GM19099 (cell line): ENCODE measurements at regions not wholly inside any gene's neighbourhood (a gene's known extent, or its start where the extent isn't known, plus 50 kb on each side); places are given as distances from the start of the nearest gene placed in this dataset.

Experiments
- POLR2A ChIP-seq: IDR thresholded peaks from 3 replicates; pipeline ENCODE4 v1.6.1; 2011; ENCODE audit warnings: low read depth; ENCODE audit not compliant: insufficient read length; ENCODE audit errors: extremely low read depth

DNA sequence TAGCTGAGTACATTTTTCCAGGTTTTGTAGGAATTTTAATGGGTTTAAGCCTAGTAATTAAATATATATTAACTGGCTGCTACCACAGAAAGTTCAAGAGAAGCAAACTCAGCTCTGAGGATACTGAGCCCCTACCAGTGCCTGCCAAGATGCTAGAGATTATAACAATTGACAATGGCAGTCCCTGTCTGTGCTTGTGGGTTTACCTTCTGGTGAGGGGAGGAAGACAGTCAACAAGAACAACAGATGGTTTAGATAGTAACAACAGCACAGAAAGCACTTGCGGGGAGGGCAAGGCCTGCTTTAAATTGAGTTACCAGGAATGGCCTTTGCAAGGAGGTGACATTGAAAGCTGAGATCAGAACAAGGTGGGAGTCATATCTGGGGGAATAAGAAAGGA, 56.6 kb upstream of the ARHGEF3 start:
- no peak for TF ChIP-seq POLR2A

DNA sequence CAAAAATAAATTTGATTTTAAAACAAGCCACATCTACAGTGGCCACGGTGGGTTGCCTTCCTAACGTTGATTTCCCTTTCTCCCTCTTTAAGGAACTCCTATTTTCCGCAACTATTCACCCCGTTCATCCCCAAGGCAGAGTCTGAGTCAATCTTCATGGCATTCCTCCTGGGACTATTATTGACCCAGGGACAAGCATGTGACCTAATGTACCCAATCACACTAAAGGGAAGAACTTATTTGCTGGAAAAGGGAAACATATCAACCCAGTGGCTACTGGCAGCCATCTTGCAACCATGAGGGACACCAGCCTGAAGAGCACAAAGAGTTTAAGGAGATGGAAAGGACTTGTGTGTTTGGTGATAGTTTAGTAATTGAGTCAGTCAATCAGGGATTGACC, 55.4 kb upstream of the ARHGEF3 start:
- no peak for TF ChIP-seq POLR2A

DNA sequence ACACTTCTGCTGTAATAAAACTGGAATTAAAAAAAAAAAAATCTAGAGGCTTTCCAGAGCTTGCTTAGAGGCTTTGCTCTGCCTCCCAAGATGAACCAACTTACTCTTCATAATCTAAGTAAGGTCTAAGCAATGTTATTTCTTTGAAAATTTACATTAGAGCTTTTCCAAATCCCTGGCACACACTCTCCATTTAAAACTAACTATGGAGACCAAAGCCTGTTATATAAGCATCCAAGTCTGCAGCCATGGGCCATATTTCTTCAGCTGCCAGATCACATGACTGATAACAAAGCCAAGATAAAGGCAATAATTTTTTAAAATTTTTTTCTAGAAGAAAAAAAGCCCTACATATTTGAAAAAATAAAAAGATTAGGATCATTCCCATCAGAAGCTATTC, 55.0 kb upstream of the ARHGEF3 start:
- TF ChIP-seq POLR2A = no peak

DNA sequence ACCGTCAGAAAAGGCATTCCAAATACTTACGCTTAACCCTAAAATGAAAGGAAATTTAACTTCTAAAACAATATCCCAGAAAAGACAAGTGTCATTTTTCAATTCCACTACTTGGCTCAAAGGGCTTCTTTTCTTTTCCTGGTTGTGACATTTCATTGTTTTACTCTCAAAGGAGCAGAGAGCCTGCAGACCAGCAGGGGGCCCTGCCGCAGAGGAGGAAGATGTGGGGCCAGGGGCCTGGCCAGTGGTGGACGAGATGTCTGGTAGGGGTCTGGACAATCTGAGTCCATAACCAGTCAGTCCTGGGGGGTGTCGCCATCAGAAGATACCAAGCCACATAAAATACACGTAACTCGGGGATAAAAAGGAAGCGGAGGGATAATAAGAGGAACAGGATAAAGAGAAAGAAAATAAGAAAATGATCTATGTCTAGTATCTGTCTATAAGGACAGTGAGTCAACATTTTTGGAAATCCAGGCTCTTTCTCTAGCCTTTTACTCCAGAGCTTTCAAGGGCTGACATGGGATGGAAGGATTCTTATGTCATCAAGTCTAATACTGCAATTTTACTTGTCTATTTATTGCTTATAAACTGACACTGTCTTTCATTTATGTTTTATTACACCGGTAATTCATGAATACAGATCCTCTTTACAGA, 54.2 kb upstream of the ARHGEF3 start:
- no peak for TF ChIP-seq POLR2A

DNA sequence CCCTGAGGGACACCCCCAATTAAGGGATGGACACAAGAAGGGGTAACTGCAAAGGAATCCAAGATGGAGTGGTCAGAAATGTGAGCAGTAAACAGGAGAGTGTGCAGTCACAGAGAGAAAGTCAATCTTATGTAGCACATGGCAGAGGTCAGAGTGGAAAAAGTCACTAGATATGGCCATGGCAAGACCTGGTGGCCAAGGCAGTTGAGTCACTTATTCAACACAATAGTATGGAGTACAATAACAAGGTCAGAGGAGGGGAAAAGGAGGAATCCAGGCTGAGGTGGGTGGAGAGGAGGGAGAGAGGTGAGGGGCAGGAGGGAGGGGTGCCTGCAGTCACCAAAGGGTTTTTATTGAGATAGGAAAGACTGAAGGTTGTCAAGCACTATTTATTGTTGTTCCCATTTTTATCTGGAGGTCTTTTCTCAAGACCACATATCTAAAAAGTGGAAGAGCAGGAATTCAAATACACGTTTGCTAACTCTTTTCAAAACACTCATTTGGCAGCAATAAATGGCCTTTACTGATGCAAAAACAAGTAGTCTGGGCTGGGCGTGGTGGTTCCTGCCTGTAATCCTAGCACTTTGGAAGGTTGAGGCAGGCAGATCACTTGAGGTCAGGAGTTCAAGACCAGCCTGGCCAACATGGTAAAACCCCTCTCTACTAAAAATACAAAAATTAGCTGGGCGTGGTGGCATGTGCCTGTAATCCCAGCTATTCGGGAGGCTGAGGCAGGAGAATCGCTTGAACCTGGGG, 53.3 kb upstream of the ARHGEF3 start:
- TF ChIP-seq POLR2A = no peak

DNA sequence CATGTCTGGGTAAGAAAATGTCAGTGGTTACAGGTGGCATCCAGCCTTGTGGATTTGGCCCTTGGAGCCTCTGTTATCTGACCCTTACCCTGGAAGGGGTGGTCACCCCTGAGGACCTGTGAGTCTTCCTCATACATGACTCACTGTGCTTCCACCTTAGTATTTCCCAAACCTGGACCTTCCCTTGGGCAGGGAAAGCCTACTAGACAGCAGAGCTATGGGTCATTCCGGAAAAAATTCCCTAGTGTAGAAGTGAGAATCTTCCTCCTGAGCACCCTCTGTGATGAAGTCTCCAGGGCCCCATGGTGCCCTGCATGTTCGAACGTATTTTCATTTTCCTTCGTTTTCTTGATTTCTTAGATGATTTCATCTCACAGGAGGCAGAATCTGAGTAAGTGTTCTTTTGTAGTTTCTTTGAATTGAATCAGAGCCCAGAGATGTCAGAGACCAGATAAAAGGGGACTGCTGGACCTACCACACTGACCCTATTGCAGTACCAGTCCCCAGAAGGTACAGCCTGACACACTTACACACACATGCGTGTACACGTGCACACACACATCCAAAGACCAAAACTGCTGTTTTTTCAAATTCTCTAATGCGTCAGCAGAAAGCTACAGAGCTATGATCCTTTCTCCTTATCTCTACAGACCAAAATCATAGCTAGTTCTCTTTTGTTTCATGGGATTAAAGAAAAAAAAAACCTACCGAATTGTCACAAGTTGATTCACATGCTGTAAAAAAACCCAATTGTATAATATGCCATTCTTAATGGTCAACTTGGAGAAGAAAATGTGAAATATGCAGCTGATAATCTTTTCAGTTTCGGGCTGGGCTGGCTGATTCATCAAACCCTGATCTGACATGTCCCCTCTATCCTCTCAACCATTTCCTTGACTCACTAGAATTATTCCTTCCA, 50.5 kb upstream of the ARHGEF3 start:
- no peak for TF ChIP-seq POLR2A
